ENCODE measurements at regions not wholly inside any gene's neighbourhood (a gene's known extent, or its start where the extent isn't known, plus 50 kb on each side); places are given as distances from the start of the nearest gene placed in this dataset.

GRCh38 chr12:111193067-111193466 lies 175.8 kb downstream of the PHETA1 start:
- TF ChIP-seq, protein P1, sequence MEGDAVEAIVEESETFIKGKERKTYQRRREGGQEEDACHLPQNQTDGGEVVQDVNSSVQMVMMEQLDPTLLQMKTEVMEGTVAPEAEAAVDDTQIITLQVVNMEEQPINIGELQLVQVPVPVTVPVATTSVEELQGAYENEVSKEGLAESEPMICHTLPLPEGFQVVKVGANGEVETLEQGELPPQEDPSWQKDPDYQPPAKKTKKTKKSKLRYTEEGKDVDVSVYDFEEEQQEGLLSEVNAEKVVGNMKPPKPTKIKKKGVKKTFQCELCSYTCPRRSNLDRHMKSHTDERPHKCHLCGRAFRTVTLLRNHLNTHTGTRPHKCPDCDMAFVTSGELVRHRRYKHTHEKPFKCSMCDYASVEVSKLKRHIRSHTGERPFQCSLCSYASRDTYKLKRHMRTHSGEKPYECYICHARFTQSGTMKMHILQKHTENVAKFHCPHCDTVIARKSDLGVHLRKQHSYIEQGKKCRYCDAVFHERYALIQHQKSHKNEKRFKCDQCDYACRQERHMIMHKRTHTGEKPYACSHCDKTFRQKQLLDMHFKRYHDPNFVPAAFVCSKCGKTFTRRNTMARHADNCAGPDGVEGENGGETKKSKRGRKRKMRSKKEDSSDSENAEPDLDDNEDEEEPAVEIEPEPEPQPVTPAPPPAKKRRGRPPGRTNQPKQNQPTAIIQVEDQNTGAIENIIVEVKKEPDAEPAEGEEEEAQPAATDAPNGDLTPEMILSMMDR (IDR thresholded peaks at IDR 0.05; ENCODE audit: borderline replicate concordance, control extremely low read depth, extremely low read depth, insufficient read depth, missing control alignments), result no peak
- in situ Hi-C loops (cut with MboI; ENCODE audit: low sequenced_read_pairs, unreplicated experiment), result no loop called here
- DNase-seq (ENCODE audit: low spot score), result no peak

- in situ Hi-C loops (cut with MboI; ENCODE audit: low sequenced_read_pairs, unreplicated experiment), result no loop called here
- no peak for DNase-seq (ENCODE audit: low spot score)
- TF ChIP-seq, protein P1 (IDR thresholded peaks at IDR 0.05; ENCODE audit: borderline replicate concordance, control extremely low read depth, extremely low read depth, insufficient read depth, missing control alignments), result no peak
These were observed 176.2 kb downstream of the PHETA1 start for GRCh38 chr12:111192647-111193046.

DNA sequence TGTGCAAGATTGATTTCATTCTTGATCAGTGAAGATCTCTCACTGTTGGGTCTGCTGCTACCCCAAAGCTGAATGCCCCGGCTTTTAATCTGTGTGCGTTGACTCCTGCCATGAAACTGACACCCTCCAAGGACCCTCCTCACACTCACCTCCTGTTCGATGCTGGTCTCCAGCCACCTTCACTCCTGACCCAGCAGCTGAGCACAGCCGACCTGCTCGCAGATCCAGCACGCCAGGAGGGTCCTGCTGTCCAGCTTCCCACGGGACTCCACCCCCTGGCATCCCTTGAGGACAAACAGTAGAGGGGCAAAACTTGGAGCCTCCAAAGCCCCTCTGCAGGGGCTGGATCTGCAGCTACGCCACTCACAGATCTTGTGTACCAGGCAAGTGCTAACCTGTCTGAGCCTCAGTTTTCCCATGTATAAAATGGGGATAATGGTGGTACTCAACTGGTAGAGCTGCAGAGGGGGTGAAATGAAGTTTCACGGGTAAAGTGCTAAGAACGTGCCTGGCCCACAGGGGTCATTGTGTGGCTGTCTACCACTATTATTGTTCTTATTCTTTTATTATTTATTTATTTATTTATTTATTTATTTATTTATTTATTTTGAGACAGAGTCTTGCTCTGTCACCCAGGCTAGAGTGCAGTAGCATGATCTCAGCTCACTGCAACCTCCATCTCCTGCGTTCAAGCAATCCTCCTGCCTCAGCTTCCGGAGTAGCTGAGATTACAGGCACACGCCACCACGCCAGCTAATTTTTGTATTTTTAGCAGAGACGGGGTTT lies 178.0 kb downstream of the PHETA1 start:
- in situ Hi-C loops (cut with MboI; ENCODE audit: low sequenced_read_pairs, unreplicated experiment), result no loop called here
- DNase-seq (ENCODE audit: low spot score), result no peak
- TF ChIP-seq, protein P1 (IDR thresholded peaks at IDR 0.05; ENCODE audit: borderline replicate concordance, control extremely low read depth, extremely low read depth, insufficient read depth, missing control alignments), result no peak

DNA sequence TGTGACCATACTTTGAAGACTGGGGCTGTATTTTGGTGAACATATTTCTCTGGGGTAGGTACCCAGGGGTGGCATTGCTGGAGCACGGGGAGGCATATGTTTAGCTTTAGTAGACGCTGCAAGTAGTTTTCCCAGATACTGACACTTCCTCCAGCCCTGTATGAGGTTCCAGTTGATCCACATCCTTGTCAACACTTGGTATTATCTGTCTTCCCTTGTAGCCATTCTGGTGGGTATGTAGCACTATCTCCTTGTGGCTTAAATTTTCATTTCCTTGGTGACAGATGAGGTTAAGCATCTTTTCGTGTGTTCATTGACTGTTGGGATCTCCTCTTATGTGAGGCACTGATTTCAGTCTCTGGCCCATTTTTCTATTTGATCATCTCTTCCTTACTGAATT lies 179.1 kb downstream of the PHETA1 start:
- TF ChIP-seq, protein P1 (IDR thresholded peaks at IDR 0.05; ENCODE audit: borderline replicate concordance, control extremely low read depth, extremely low read depth, insufficient read depth, missing control alignments), result no peak
- in situ Hi-C loops (cut with MboI; ENCODE audit: low sequenced_read_pairs, unreplicated experiment), result no loop called here

DNA sequence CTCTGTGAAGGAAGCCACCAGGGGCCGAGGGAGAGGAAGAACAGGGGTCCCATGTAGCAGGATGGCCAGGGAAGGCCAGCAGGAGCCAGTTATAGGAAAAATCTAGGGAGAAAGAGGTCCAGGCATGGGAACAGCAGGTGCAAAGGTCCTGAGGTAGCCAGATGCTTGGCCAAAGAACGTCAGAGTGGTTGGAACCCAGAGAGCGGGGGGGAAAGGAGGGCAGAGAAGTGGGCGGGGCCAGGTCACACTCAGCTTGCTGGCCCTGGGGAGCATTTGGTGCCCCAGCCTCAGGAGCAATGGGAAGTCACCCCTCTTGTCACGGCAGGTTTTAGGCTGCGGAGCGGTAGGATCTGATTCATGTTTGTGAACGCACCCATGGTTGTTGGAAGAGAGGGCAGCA lies 180.5 kb downstream of the PHETA1 start:
- TF ChIP-seq, protein P1 (IDR thresholded peaks at IDR 0.05; ENCODE audit: borderline replicate concordance, control extremely low read depth, extremely low read depth, insufficient read depth, missing control alignments), result no peak
- no peak for DNase-seq (ENCODE audit: low spot score)
- in situ Hi-C loops (cut with MboI; ENCODE audit: low sequenced_read_pairs, unreplicated experiment), result no loop called here

More for the DNA sequence above, 179.1 kb downstream of the PHETA1 start:
- DNase-seq (ENCODE audit: low spot score), result no peak

DNA sequence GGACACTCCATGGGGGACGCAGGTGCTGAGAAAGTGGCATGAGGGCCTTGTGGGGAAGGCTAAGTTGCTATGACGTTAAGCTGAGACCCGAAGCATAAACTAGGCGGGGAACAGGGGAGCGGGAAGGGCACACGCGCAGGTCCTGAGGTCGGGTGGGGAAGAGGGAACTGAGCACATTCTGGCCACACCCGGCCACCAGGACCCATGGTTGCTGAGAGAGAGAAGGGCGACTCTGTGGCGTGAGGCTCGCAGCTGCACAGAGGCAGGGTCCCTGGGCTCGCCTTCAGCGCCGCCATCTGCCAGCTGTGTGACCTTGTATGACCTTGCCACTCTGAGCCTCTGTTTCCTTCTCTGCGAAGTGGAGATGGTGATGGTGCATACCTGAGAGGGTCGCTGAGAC lies 182.5 kb downstream of the PHETA1 start:
- in situ Hi-C loops (cut with MboI; ENCODE audit: low sequenced_read_pairs, unreplicated experiment), result no loop called here
- DNase-seq (ENCODE audit: low spot score), result no peak
- TF ChIP-seq, protein P1 (IDR thresholded peaks at IDR 0.05; ENCODE audit: borderline replicate concordance, control extremely low read depth, extremely low read depth, insufficient read depth, missing control alignments), result no peak

All from GM13976 (cell line).